ENCODE measurements at regions not wholly inside any gene's neighbourhood (a gene's known extent, or its start where the extent isn't known, plus 50 kb on each side); places are given as distances from the start of the nearest gene placed in this dataset.
"Not testable (repeated sequence)": the region's sequence is repeated elsewhere in the genome, so short reads cannot be mapped to it uniquely, and the experiment has no call there.

DNA sequence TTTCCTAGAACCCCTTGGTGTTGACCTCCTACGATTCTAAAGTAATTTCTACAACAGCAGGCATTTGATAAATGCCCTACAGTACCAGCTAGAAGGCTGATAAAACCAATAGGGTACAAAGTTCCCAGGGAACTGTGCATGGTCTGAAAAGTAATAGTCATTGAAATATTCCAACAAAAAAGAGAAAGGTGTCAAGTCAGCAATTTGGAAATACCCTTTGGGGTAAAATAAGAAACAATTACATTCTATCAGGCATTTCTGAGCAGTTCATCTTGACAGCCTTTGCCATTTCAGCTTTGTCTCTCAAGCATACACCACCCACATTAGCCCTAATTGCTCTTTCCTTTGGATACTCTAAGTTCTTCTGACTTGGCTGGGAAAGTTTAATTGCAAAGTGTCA, 542.9 kb upstream of the DDX18 start:
- Histone ChIP-seq H3K36me3 (no peaks in the 10 kb centered on the region), H3K9me3 (replicated peaks in 1 of 11) (no peaks in the 10 kb centered on the region), H3K9ac (no peak overlapping the region), H4K20me1 (no peaks in the 10 kb centered on the region), H3K4me1 (no peaks in the 10 kb centered on the region), H3K27me3 (no peaks in the 10 kb centered on the region), H3K4me2 (no peak overlapping the region), H3K4me3 (no peak overlapping the region), H3K27ac (no peak overlapping the region)
- no peak for TF ChIP-seq Cebpa-rat (IDR thresholded peaks at IDR 0.05)

DNA sequence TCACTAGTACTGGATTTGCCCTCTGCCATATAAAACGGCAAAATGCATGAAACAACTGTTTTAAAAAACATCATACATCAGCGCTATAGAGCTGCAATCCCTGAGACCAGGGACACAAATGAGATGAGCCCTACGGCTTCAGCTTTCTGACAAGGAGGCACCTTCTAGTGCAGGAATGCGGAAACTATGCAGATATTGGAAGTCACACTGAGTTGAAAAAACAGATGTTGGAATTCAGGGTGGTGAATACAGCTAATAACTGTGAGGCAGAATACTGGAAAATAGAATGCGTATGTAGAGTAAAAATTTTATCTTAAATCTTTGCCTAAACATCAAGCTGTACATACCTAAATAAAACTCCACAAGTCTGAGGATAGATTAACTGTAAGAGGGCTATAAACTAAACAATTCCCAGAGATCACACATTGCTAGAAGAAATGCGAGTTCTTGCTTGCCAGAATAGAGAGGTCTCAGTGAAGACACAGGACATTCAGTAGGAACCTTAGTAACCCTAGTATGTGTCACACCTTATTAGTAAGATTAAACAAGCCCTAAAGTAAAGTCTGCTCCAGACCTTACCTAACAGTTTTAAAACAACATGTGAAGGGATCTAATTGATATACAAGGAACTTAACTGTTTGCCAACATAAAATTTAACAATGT, 541.4 kb upstream of the DDX18 start:
- Histone ChIP-seq H3K36me3 (no peaks in the 10 kb centered on the region), H3K4me3 (no peak overlapping the region), H3K27ac (no peak overlapping the region), H3K9me3 (replicated peaks in 1 of 11) (no peaks in the 10 kb centered on the region), H3K4me2 (no peak overlapping the region), H3K9ac (no peak overlapping the region), H4K20me1 (no peaks in the 10 kb centered on the region), H3K4me1 (no peaks in the 10 kb centered on the region), H3K27me3 (no peaks in the 10 kb centered on the region)
- TF ChIP-seq Cebpa-rat (IDR thresholded peaks at IDR 0.05) = no peak

DNA sequence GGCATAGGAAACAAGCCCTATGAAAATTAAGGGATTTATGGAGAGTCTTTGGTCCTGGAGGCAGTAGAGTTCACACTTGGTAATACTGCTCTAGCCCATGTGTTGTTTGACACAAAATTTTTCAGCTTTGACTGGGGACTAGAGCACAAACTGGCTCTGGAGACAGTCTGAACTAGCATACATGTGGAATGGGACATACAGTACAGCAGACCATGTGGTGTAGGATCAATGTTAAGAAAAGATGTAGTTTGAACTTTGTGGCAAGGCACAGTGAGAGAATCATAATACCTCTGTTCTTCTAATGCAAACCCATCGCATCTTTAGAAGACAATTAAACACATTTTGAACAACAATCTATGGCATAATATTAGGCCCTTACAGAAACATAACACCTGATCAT, 521.5 kb upstream of the DDX18 start:
- Histone ChIP-seq H3K9me3 (replicated peaks in 1 of 11) (no peaks in the 10 kb centered on the region), H4K20me1 (no peaks in the 10 kb centered on the region), H3K9ac (no peak overlapping the region), H3K4me2 (no peak overlapping the region), H3K27me3 (no peaks in the 10 kb centered on the region), H3K36me3 (no peaks in the 10 kb centered on the region), H3K4me1 (no peaks in the 10 kb centered on the region), H3K4me3 (no peak overlapping the region), H3K27ac (no peak overlapping the region)
- TF ChIP-seq Cebpa-rat (IDR thresholded peaks at IDR 0.05) = no peak

DNA sequence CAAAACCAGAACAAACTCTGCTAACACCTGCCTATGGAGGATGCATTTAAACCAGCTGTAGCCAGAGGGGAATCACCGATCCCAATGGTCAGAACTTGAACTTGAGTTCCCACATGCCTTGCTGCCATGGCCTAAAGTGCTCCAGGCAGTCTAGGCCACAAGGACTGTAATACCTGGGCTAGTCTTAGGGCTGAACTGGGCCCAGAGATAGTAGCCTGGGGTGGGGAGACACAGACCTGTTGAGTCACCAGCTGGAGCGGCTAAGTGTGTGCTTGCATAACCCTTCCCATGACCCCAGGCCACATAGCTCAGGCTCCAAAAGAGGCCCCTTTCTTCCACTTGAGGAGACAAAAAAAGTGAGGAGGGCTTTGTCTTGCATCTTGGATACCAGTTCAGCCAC, 515.0 kb upstream of the DDX18 start:
- no peak for TF ChIP-seq Cebpa-rat (IDR thresholded peaks at IDR 0.05)
- no peak overlapping the region for H3K27ac ChIP-seq
- no peak overlapping the region for H3K4me2 ChIP-seq
- H3K9me3 ChIP-seq (replicated peaks in 1 of 11) = 0 out of 22 replicates have a peak, but pooled peaks cover 0 to 4% (median 0%) of the 10 kb centered on the region in 11 experiments
- no peaks in the 10 kb centered on the region for H3K4me1 ChIP-seq
- no peaks in the 10 kb centered on the region for H3K36me3 ChIP-seq
- no peak overlapping the region for H3K9ac ChIP-seq
- no peaks in the 10 kb centered on the region for H4K20me1 ChIP-seq
- no peak overlapping the region for H3K4me3 ChIP-seq
- no peaks in the 10 kb centered on the region for H3K27me3 ChIP-seq

DNA sequence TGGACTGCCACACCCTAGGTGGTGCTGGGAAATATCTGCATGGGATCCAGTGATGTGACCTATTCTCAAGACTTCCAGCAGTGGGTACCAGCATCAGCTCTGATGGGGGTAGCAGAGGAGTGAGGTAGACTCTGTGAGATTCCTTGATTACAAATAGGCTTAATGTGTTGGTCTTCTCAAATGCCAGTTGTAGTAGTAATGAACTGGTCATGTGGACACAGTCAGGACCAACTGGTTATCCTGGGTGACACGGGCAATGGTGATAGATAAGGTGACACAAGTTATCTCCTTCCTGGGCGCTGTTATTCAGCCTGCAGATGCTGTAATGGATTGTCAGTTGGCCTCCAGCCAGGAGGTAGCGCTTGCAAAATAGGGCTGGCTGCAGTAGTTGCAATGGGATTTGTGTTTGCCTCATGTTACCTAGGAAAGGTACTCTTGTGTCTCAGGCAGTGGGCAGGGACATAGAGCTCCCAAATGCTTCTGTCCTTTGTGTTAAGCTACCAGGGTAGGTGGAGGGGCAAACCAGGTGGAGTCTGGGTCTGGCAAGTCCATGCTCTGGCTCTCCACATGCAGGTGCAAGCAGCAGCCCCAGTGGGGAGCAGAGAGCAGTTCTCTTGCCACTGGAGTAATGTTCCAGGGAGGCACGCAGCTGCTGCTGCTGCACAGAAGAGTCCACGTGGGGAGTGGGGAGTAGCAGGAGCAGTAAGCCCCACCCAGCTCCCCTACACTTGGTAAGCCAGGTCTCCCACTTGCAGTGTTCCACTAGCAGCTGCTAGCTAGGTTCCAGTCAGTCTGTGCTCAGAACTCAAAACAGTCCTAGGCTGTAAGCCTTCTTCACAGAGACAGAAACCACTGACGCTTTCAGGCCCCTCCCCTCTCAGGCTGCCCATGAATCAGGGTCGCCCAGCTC, 505.4 kb upstream of the DDX18 start:
- Histone ChIP-seq H4K20me1 (no peaks in the 10 kb centered on the region), H3K27ac (no peak overlapping the region), H3K36me3 (no peaks in the 10 kb centered on the region), H3K27me3 (no peaks in the 10 kb centered on the region), H3K9me3 (replicated peaks in 1 of 11) (no peaks in the 10 kb centered on the region), H3K4me3 (no peak overlapping the region), H3K4me1 (no peaks in the 10 kb centered on the region), H3K4me2 (no peak overlapping the region), H3K9ac (no peak overlapping the region)
- TF ChIP-seq Cebpa-rat (IDR thresholded peaks at IDR 0.05) = no peak

DNA sequence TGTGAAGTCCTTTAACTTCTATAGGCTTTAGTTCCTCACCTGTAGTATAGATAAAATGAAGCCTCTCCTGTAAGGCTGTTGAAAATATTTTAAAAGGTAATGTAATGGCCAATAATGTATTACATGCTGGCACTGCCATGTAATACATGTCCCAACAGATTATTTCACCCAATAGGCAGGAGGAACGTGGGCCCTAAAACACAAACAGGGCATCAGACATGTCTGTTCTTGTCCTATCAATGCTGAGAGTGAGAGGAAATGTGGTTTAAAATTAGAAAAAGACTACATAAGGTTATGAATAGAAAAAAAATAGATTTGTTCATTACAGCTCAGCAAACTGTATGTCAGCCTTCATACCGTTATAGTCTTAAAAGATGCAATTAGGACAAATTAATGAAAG, 492.7 kb upstream of the DDX18 start:
- H3K9me3 ChIP-seq (replicated peaks in 1 of 11) = no peaks in the 10 kb centered on the region
- no peak overlapping the region for H3K9ac ChIP-seq
- no peak overlapping the region for H3K4me2 ChIP-seq
- no peaks in the 10 kb centered on the region for H3K36me3 ChIP-seq
- H4K20me1 ChIP-seq = no peaks in the 10 kb centered on the region
- no peak for TF ChIP-seq Cebpa-rat (IDR thresholded peaks at IDR 0.05)
- no peak overlapping the region for H3K4me3 ChIP-seq
- H3K4me1 ChIP-seq = no peaks in the 10 kb centered on the region
- no peaks in the 10 kb centered on the region for H3K27me3 ChIP-seq
- H3K27ac ChIP-seq = no peak overlapping the region

DNA sequence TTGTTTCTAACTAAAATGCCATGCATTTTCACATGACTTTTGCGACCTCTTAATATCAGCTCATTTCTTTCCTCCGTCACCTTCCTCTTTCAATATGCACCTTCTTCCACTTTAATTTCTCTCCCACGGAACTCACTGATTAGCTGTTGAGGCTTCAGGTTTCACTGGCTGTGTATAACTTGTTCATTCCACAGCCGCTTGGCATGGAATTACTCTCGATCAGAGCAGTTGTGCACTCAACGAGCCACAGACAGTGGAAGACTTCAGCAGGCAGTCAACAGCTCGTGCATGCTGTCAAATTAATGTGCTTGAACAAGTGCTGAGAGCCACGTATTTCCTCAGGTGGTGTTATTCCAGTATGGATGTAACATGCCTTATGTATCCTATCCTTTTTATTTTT, 491.2 kb upstream of the DDX18 start:
- Histone ChIP-seq H3K9me3 (replicated peaks in 1 of 11) (no peaks in the 10 kb centered on the region), H3K4me1 (no peaks in the 10 kb centered on the region), H3K36me3 (no peaks in the 10 kb centered on the region), H4K20me1 (no peaks in the 10 kb centered on the region), H3K4me3 (no peak overlapping the region), H3K9ac (no peak overlapping the region), H3K27ac (no peak overlapping the region), H3K4me2 (no peak overlapping the region), H3K27me3 (no peaks in the 10 kb centered on the region)
- no peak for TF ChIP-seq Cebpa-rat (IDR thresholded peaks at IDR 0.05)

DNA sequence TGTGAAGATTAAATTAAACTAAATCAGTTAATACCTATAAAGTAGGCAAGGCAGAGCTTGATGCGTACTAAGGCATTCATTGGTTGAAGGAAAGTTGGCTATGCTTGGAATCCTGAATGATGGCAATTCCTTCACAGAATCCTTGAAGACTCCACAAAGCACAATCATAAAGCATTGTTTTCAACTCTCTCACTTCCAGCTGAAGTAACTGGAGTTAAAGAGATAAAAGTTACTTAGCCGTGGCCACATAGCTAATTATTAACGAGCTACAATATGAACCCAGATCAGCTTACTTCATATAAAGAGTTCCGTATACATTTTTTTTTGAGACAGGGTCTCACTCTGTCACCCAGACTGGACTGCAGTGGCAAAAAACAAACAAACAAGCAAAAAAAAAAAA, 483.9 kb upstream of the DDX18 start:
- TF ChIP-seq Cebpa-rat (IDR thresholded peaks at IDR 0.05) = no peak
- Histone ChIP-seq H3K27me3 (no peaks in the 10 kb centered on the region), H3K9me3 (replicated peaks in 1 of 11) (no peaks in the 10 kb centered on the region), H4K20me1 (no peaks in the 10 kb centered on the region), H3K36me3 (no peaks in the 10 kb centered on the region), H3K9ac (no peak overlapping the region), H3K4me1 (no peaks in the 10 kb centered on the region), H3K27ac (no peak overlapping the region), H3K4me2 (no peak overlapping the region), H3K4me3 (no peak overlapping the region)

DNA sequence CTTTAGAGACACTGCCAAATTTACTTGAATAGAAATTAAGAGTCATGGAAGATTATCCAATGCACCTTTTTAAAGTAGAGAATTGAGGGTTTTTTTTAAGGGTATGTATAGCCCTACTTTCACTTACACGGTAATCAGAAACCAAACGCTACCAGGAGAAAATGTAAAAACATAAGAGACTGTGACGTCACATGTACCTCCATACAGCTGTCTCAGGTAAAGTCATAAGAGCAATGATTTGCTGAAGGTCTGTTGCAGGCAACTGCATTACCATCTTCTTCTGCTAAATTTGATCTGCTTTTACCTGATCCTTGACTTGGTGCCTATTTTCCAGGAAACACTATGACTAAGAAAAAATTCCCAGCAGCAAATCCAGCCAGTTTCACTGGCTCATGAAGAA, 478.5 kb upstream of the DDX18 start:
- no peak overlapping the region for H3K9ac ChIP-seq
- H3K4me3 ChIP-seq = no peak overlapping the region
- no peak overlapping the region for H3K4me2 ChIP-seq
- no peaks in the 10 kb centered on the region for H3K9me3 ChIP-seq (replicated peaks in 1 of 11)
- H4K20me1 ChIP-seq = no peaks in the 10 kb centered on the region
- H3K4me1 ChIP-seq = no peaks in the 10 kb centered on the region
- H3K27ac ChIP-seq = no peak overlapping the region
- no peaks in the 10 kb centered on the region for H3K36me3 ChIP-seq
- TF ChIP-seq Cebpa-rat (IDR thresholded peaks at IDR 0.05) = no peak
- H3K27me3 ChIP-seq = no peaks in the 10 kb centered on the region

DNA sequence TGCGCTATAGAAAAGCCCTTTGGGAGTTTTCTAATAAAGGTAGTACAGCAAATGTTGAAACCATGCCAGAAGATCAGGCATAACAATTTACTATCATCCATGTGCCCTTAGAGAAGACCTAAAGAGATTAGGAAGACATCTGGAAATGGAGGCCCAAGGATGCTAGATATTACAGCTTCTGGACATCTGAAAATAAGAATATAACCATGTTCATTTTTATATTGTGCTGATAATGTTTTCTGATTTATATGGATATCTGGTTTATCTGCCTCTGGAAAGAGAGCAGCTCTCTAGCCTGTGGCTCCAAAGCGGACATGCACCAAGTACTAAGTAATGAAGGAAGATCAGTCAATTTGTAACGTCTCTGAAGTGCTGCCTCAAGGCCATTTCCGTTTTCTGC, 478.0 kb upstream of the DDX18 start:
- Histone ChIP-seq H3K27ac (no peak overlapping the region), H3K4me1 (no peaks in the 10 kb centered on the region), H4K20me1 (no peaks in the 10 kb centered on the region), H3K36me3 (no peaks in the 10 kb centered on the region), H3K9ac (no peak overlapping the region), H3K9me3 (replicated peaks in 1 of 11) (no peaks in the 10 kb centered on the region), H3K4me2 (no peak overlapping the region), H3K4me3 (no peak overlapping the region), H3K27me3 (no peaks in the 10 kb centered on the region)
- TF ChIP-seq Cebpa-rat (IDR thresholded peaks at IDR 0.05) = no peak

DNA sequence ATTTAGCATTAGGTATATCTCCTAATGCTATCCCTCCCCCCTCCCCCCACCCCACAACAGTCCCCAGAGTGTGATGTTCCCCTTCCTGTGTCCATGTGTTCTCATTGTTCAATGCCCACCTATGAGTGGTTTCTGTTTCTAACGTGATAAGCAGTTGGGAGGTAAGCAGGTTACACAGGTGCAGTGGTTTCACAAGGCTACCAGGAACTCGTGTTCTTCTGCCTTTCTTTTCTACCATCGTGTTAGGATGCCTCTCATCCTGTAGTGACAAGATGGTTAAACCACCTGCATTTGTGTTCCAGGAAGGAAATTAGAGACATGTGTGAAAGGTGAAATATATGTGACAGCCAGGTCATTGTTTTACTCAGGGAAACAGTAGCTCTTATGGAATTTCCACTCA, 476.5 kb upstream of the DDX18 start:
- not testable (repeated sequence) for H3K9ac ChIP-seq; H3K4me3 ChIP-seq; H4K20me1 ChIP-seq; H3K9me3 ChIP-seq (replicated peaks in 1 of 11); H3K4me2 ChIP-seq; H3K4me1 ChIP-seq; H3K27me3 ChIP-seq; H3K27ac ChIP-seq; H3K36me3 ChIP-seq

Data from BLaER1 treated with 17β-estradiol and CSF1 and Interleukin-3, amounts not matched to agents 10 nM and 100 nM (cell line).